MCF 10A (cell line): ENCODE measurements at regions not wholly inside any gene's neighbourhood (a gene's known extent, or its start where the extent isn't known, plus 50 kb on each side); places are given as distances from the start of the nearest gene placed in this dataset.

Experiments
- BruUV-seq: library from RNA; stranded (reverse); fragments of 400-500 nt; replicated peaks from 2 replicates; lab custom pipeline; 2021; lab: Mats Ljungman, UMichigan
- CTCF ChIA-PET: fragments of 300-600 bp; sonication (Branson Sonifier 250); formaldehyde crosslinking; extraction: SDS; loops from one replicate; lab custom pipeline; 2021; ENCODE audit warnings: antibody characterized with exemption, inconsistent platforms; lab: Yijun Ruan, JAX
- POLR2A ChIA-PET: fragments of 300-600, 350-650 bp; sonication (Branson Sonifier 250); formaldehyde crosslinking; extraction: SDS; loops from one replicate; lab custom pipeline; 2020; ENCODE audit warnings: antibody characterized with exemption, inconsistent platforms; lab: Yijun Ruan, JAX
- DNase-seq: peaks from one replicate; pipeline ENCODE4 v3.0.0-alpha.2; 2018; ENCODE audit not compliant: unreplicated experiment
- H3K27ac Mint-ChIP-seq: one replicate; pipeline ENCODE4 v1.8.0; 2022; ENCODE audit warnings: mild to moderate bottlenecking, low read depth, mixed read lengths; ENCODE audit not compliant: unreplicated experiment
- H3K27me3 Mint-ChIP-seq: one replicate; pipeline ENCODE4 v1.8.0; 2022; ENCODE audit warnings: mixed read lengths; ENCODE audit not compliant: insufficient read depth, unreplicated experiment
- H3K36me3 Mint-ChIP-seq: one replicate; pipeline ENCODE4 v1.8.0; 2022; ENCODE audit warnings: mild to moderate bottlenecking, moderate library complexity, mixed read lengths; ENCODE audit not compliant: insufficient read depth, unreplicated experiment
- H3K4me1 Mint-ChIP-seq: one replicate; pipeline ENCODE4 v1.8.0; 2022; ENCODE audit warnings: mixed read lengths; ENCODE audit not compliant: insufficient read depth, unreplicated experiment
- H3K4me3 Mint-ChIP-seq: one replicate; pipeline ENCODE4 v1.8.0; 2022; ENCODE audit warnings: mild to moderate bottlenecking, moderate library complexity, mixed read lengths; ENCODE audit not compliant: unreplicated experiment
- H3K9me3 Mint-ChIP-seq: one replicate; pipeline ENCODE4 v1.8.0; 2022; ENCODE audit warnings: mixed read lengths; ENCODE audit not compliant: unreplicated experiment
- CTCF ChIP-seq: fragments of 200-600 bp; IDR thresholded peaks from one replicate; pipeline ENCODE4 v1.8.0; 2022; ENCODE audit warnings: antibody characterized with exemption, mild to moderate bottlenecking; ENCODE audit not compliant: unreplicated experiment
- intact Hi-C: fragments of 100-400 bp; cut with micrococcal nuclease; formaldehyde crosslinking; loops from 2 replicates; pipeline ENCODE4 v1.14.1; 2022

- Mint-ChIP-seq H3K27me3 (no peaks in the 10 kb centered on the region), H3K4me3 (no peak overlapping the region), H3K4me1 (no peaks in the 10 kb centered on the region), H3K9me3 (no peaks in the 10 kb centered on the region), H3K36me3 (no peaks in the 10 kb centered on the region), H3K27ac (no peak overlapping the region)
- intact Hi-C loops, result no loop called here
- ChIA-PET POLR2A (no interaction called here), CTCF (no interaction called here)
- BruUV-seq, result no TSS peak
- no peak for DNase-seq
- TF ChIP-seq CTCF, result no peak
Observed at GRCh38 chr2:237189799-237190198, 104.1 kb downstream of the COPS8 start.

- H3K9me3 Mint-ChIP-seq, result no peaks in the 10 kb centered on the region
- POLR2A ChIA-PET, result interaction anchor here (0.7 to 1.2 kb wide), 2 partner anchors 10 to 19 kb away, joined by 3 read pairs; no protein-coding TSS in a partner anchor
- no TSS peak for BruUV-seq
Observed at GRCh38 chr2:237190966-237191713, 105.5 kb downstream of the COPS8 start.

DNA sequence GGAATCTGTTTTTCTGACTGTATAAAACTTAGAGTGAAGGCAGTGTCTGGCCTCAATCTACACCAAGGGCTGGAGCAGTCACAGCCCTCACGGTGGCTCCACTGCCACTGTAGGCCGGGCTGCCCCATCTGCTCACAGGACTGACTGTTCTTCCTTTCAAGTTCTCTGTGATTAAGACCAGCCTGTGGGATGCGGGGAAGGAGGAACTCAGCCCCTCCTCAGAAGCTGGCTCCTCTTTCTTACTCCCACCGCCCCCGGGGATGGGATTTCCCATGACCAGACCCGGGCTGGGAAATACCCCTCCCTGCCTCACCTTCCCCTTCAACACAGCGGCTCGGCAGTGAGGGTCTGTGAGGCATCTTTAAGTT, 106.0 kb downstream of the COPS8 start:
- ChIA-PET CTCF (interaction anchor here (0.5 to 0.8 kb wide), 3 partner anchors 10 to 399 kb away, joined by 3 read pairs; no protein-coding TSS in a partner anchor), POLR2A (interaction anchor here (0.6 to 1.2 kb wide), 3 partner anchors 9 to 251 kb away, joined by 3 read pairs; no protein-coding TSS in a partner anchor)
- no peak overlapping the region for H3K27ac Mint-ChIP-seq
- no peak for DNase-seq
- no peaks in the 10 kb centered on the region for H3K27me3 Mint-ChIP-seq
- peaks cover 7% of the 10 kb centered on the region for H3K4me1 Mint-ChIP-seq
- intact Hi-C loops, result no loop called here
- no TSS peak for BruUV-seq
- no peak for TF ChIP-seq CTCF
- no peaks in the 10 kb centered on the region for H3K9me3 Mint-ChIP-seq
- no peaks in the 10 kb centered on the region for H3K36me3 Mint-ChIP-seq
- no peak overlapping the region for H3K4me3 Mint-ChIP-seq

More at GRCh38 chr2:237190966-237191713, 105.5 kb downstream of the COPS8 start:
- no peak overlapping the region for H3K4me3 Mint-ChIP-seq
- peaks cover 2% of the 10 kb centered on the region for H3K4me1 Mint-ChIP-seq
- intact Hi-C loops, result no loop called here
- no peak overlapping the region for H3K27ac Mint-ChIP-seq
- H3K36me3 Mint-ChIP-seq, result no peaks in the 10 kb centered on the region
- CTCF ChIA-PET, result interaction anchor here (0.5 to 0.7 kb wide), 2 partner anchors 55 to 398 kb away, joined by 3 read pairs; no protein-coding TSS in a partner anchor
- no peak for DNase-seq
- no peaks in the 10 kb centered on the region for H3K27me3 Mint-ChIP-seq
- TF ChIP-seq CTCF, result no peak

DNA sequence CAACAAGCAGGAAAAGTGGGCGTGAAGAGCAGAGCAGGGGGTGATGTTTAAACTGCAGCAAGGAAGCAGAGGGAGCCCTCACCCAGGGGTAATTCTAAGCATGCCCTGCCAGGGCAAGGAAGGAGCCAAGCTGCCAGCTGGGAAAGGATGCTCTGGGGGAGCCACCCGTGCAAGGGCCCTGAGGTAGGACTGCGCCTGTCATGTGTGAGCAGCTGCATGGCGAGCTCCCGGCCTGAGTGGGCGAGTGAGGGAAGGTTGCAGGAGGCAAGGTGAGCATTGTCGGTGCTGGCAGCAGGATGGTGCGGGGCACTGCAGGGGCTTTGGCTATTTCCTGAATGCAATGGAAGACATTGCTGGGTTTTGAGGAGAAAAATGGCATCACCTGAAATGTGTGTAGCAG, 107.2 kb downstream of the COPS8 start:
- no peaks in the 10 kb centered on the region for H3K27me3 Mint-ChIP-seq
- no TSS peak for BruUV-seq
- CTCF ChIA-PET, result interaction anchor here (0.5 kb wide), 2 partner anchors 21 to 290 kb away, joined by 3 read pairs; no protein-coding TSS in a partner anchor
- TF ChIP-seq CTCF, result no peak
- H3K4me3 Mint-ChIP-seq, result no peak overlapping the region
- no peaks in the 10 kb centered on the region for H3K9me3 Mint-ChIP-seq
- H3K27ac Mint-ChIP-seq, result no peak overlapping the region
- peaks cover 17% of the 10 kb centered on the region for H3K4me1 Mint-ChIP-seq
- H3K36me3 Mint-ChIP-seq, result no peaks in the 10 kb centered on the region
- intact Hi-C loops, result no loop called here
- POLR2A ChIA-PET, result interaction anchor here (0.9 kb wide), 1 partner anchor 9 kb away, joined by 4 read pairs; no protein-coding TSS in a partner anchor
- no peak for DNase-seq
